ENCODE measurements at regions not wholly inside any gene's neighbourhood (a gene's known extent, or its start where the extent isn't known, plus 50 kb on each side); places are given as distances from the start of the nearest gene placed in this dataset.

DNA sequence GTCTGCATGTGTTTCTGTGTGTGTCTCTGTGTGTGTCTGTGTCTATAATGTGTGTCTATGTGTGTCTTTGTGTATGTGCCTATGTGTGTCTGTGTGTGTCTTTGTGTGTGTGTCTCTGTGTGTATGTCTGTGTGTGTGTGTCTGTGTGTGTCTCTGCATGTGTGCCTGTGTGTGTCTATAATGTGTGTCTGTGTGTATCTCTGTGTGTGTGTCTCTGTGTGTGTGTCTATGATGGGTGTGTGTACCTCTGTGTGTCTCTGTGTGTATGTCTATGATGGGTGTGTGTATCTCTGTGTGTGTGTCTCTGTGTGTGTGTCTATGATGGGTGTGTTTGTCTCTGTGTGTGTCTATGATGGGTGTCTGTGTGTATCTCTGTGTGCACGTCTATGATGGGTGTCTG lies 126.2 kb upstream of the GPC1 start:
- TF ChIP-seq, protein P1, sequence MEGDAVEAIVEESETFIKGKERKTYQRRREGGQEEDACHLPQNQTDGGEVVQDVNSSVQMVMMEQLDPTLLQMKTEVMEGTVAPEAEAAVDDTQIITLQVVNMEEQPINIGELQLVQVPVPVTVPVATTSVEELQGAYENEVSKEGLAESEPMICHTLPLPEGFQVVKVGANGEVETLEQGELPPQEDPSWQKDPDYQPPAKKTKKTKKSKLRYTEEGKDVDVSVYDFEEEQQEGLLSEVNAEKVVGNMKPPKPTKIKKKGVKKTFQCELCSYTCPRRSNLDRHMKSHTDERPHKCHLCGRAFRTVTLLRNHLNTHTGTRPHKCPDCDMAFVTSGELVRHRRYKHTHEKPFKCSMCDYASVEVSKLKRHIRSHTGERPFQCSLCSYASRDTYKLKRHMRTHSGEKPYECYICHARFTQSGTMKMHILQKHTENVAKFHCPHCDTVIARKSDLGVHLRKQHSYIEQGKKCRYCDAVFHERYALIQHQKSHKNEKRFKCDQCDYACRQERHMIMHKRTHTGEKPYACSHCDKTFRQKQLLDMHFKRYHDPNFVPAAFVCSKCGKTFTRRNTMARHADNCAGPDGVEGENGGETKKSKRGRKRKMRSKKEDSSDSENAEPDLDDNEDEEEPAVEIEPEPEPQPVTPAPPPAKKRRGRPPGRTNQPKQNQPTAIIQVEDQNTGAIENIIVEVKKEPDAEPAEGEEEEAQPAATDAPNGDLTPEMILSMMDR (conservative IDR thresholded peaks at IDR 0.05; ENCODE audit: low read depth, low read length) = no peak
- TF ChIP-seq POLR2A (IDR thresholded peaks at IDR 0.05; ENCODE audit: low read depth, low read length) (no peak), BHLHE40 (IDR thresholded peaks at IDR 0.05; ENCODE audit: low read depth, low read length) (no peak), MAFK (IDR thresholded peaks at IDR 0.05; ENCODE audit: low read depth, low read length) (no peak), RFX5 (IDR thresholded peaks at IDR 0.05; ENCODE audit: low read depth, low read length) (no peak), CEBPB (IDR thresholded peaks at IDR 0.05; ENCODE audit: low read depth, low read length) (no peak), SMC3 (IDR thresholded peaks at IDR 0.05; ENCODE audit: low read depth, low read length) (no peak), MXI1 (IDR thresholded peaks at IDR 0.05; ENCODE audit: borderline replicate concordance, low read depth, low read length) (no peak), NFE2L2 (IDR thresholded peaks at IDR 0.05; ENCODE audit: low read depth, low read length) (no peak), CHD1 (IDR thresholded peaks at IDR 0.05; ENCODE audit: low read depth, low read length) (no peak)

All from IMR-90 (cell line).